ENCODE measurements at regions not wholly inside any gene's neighbourhood (a gene's known extent, or its start where the extent isn't known, plus 50 kb on each side); places are given as distances from the start of the nearest gene placed in this dataset.
"Not testable (repeated sequence)": the region's sequence is repeated elsewhere in the genome, so short reads cannot be mapped to it uniquely, and the experiment has no call there.

- no peak for DNase-seq
Measured at GRCh38 chr16:17018585-17018939, 452.2 kb downstream of the XYLT1 start.

GRCh38 chr16:17019366-17019765 lies 451.4 kb downstream of the XYLT1 start:
- DNase-seq = no peak

- no peak for DNase-seq
Measured at GRCh38 chr16:17023606-17024005, 447.2 kb downstream of the XYLT1 start.

GRCh38 chr16:17024514-17024913 lies 446.2 kb downstream of the XYLT1 start:
- DNase-seq = no peak

- DNase-seq = no peak
Measured at GRCh38 chr16:17026600-17027242, 444.0 kb downstream of the XYLT1 start.

GRCh38 chr16:17027488-17028129 lies 443.2 kb downstream of the XYLT1 start:
- no peak for DNase-seq

GRCh38 chr16:17029602-17030350 lies 441.0 kb downstream of the XYLT1 start:
- no peak for DNase-seq

- no peak for DNase-seq
Measured at GRCh38 chr16:17031484-17032268, 439.1 kb downstream of the XYLT1 start.

GRCh38 chr16:17032332-17032731 lies 438.4 kb downstream of the XYLT1 start:
- no peak for DNase-seq

GRCh38 chr16:17034477-17035252 lies 436.1 kb downstream of the XYLT1 start:
- DNase-seq = no peak

- DNase-seq = no peak
Measured at GRCh38 chr16:17037499-17037898, 433.3 kb downstream of the XYLT1 start.

- DNase-seq = no peak
Measured at GRCh38 chr16:17038415-17038814, 432.3 kb downstream of the XYLT1 start.

- DNase-seq = not testable (repeated sequence)
Measured at GRCh38 chr16:17049109-17049508, 421.7 kb downstream of the XYLT1 start.

GRCh38 chr16:17050468-17050867 lies 420.3 kb downstream of the XYLT1 start:
- DNase-seq = no peak

Measured in NCI-H1105 (cell line).